Adrenal gland (tissue), 5 donors: ENCODE measurements at regions not wholly inside any gene's neighbourhood (a gene's known extent, or its start where the extent isn't known, plus 50 kb on each side); places are given as distances from the start of the nearest gene placed in this dataset.

Experiments used
- POLR2A ChIP-seq, 2 donors: fragments of 450-650 bp; IDR thresholded peaks; one replicate each; pipeline ENCODE4 v1.6.1; 2017; ENCODE audit warnings: antibody characterized with exemption in 2 of 2, mild to moderate bottlenecking in 2 of 2, moderate library complexity in 1 of 2
- TF ChIP-seq, protein P1 (sequence below), 6 experiments: fragments of 450-650 bp in 4 of 6; fragments of 200-600 bp in 2 of 6; sonication (generic) in 1 of 6; IDR thresholded peaks; 1 replicate in 5 of 6; 2 replicates in 1 of 6; pipeline versions ENCODE4 v1.5.1 to v1.8.0; 2016 to 2021; ENCODE audit warnings: antibody characterized with exemption in 6 of 6, mild to moderate bottlenecking in 2 of 6, moderate library complexity in 1 of 6
- donor health status: DM: no; HTN: no; CAD: no.

DNA sequence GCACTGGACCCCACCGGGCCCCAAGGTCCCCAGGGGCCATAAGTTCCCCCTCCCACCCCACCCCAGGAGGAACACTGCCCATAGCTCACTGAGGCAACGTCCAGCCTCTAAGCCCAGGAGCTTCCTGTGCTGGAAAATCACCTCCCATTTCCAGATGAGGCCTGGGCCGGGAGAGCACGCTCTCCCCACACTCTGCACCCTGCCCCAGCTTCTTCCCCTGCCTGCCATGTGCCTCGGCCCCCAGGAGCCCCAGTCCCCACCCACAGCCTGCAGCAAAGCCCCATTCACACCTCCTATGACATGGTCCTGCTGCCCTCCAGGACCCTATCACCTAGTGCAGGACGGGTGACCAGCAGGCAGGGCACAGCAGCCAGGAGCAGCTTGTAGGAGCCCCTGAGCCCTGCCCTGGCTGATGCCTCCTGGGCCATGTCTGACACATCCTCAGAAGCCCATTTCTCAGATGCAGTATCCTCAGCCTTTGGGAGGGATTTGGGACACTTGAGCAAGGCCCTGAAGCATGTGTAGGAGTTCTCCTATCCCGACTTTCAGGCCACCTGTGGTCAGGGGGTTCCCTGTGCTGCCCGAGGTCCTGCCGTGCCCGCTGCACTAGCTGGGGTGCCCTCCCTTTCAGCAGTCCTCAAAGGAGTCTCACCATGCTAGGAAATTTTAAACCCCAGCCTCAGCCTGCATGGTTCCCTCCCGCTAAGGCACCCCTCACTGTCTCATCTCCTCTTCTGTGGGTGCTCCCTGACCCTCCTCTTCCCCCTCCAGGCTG lies 119.4 kb upstream of the FOXD4L5 start:
- TF ChIP-seq, protein P1, sequence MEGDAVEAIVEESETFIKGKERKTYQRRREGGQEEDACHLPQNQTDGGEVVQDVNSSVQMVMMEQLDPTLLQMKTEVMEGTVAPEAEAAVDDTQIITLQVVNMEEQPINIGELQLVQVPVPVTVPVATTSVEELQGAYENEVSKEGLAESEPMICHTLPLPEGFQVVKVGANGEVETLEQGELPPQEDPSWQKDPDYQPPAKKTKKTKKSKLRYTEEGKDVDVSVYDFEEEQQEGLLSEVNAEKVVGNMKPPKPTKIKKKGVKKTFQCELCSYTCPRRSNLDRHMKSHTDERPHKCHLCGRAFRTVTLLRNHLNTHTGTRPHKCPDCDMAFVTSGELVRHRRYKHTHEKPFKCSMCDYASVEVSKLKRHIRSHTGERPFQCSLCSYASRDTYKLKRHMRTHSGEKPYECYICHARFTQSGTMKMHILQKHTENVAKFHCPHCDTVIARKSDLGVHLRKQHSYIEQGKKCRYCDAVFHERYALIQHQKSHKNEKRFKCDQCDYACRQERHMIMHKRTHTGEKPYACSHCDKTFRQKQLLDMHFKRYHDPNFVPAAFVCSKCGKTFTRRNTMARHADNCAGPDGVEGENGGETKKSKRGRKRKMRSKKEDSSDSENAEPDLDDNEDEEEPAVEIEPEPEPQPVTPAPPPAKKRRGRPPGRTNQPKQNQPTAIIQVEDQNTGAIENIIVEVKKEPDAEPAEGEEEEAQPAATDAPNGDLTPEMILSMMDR (IDR thresholded peaks at IDR 0.05) = no peak
- no peak for TF ChIP-seq POLR2A (IDR thresholded peaks at IDR 0.05)
